Stimulated activated CD4-positive, alpha-beta T cell treated with anti-CD3 and anti-CD28 coated beads, Interleukin-12 subunit alpha, Interleukin-12 subunit beta, amount 100 ng/mL, for 24 hours (primary cell): ENCODE measurements at regions not wholly inside any gene's neighbourhood (a gene's known extent, or its start where the extent isn't known, plus 50 kb on each side); places are given as distances from the start of the nearest gene placed in this dataset.
"Not testable (repeated sequence)": the region's sequence is repeated elsewhere in the genome, so short reads cannot be mapped to it uniquely, and the experiment has no call there.

ENCODE experiments used
- DNase-seq, 2 experiments: peaks; one replicate each; pipeline ENCODE4 v3.0.0-alpha.2; 2020; ENCODE audit warnings: low read depth in 2 of 2

GRCh38 chr4:38382520-38382919 is 281.5 kb upstream of the KLF3 start:
- DNase-seq: no peak

GRCh38 chr4:38383646-38384121 is 280.3 kb upstream of the KLF3 start:
- no peak for DNase-seq

- DNase-seq: no peak
Measured at GRCh38 chr4:38385093-38386004, 278.6 kb upstream of the KLF3 start.

GRCh38 chr4:38386005-38386551 is 277.9 kb upstream of the KLF3 start:
- no peak for DNase-seq

- no peak for DNase-seq
Measured at GRCh38 chr4:38386654-38387188, 277.3 kb upstream of the KLF3 start.

- no peak for DNase-seq
Measured at GRCh38 chr4:38387348-38387747, 276.7 kb upstream of the KLF3 start.

GRCh38 chr4:38387819-38388218 is 276.2 kb upstream of the KLF3 start:
- no peak for DNase-seq

- DNase-seq: not testable (repeated sequence)
Measured at GRCh38 chr4:38388907-38389306, 275.1 kb upstream of the KLF3 start.

GRCh38 chr4:38390969-38391545 is 272.9 kb upstream of the KLF3 start:
- no peak for DNase-seq

GRCh38 chr4:38392223-38392855 is 271.7 kb upstream of the KLF3 start:
- DNase-seq: no peak

- DNase-seq: no peak
Measured at GRCh38 chr4:38396091-38396490, 267.9 kb upstream of the KLF3 start.

- DNase-seq: no peak
Measured at GRCh38 chr4:38396845-38397547, 267.0 kb upstream of the KLF3 start.

GRCh38 chr4:38400946-38401345 is 263.1 kb upstream of the KLF3 start:
- no peak for DNase-seq

GRCh38 chr4:38406243-38406642 is 257.8 kb upstream of the KLF3 start:
- no peak for DNase-seq

GRCh38 chr4:38409852-38410251 is 254.1 kb upstream of the KLF3 start:
- no peak for DNase-seq

GRCh38 chr4:38411092-38411491 is 252.9 kb upstream of the KLF3 start:
- DNase-seq: no peak

GRCh38 chr4:38411981-38412536 is 251.9 kb upstream of the KLF3 start:
- DNase-seq: no peak

GRCh38 chr4:38413524-38414341 is 250.3 kb upstream of the KLF3 start:
- DNase-seq: no peak

GRCh38 chr4:38414410-38414809 is 249.6 kb upstream of the KLF3 start:
- DNase-seq: no peak

GRCh38 chr4:38415682-38416081 is 248.3 kb upstream of the KLF3 start:
- no peak for DNase-seq
